IMR-90 (cell line): ENCODE measurements at regions not wholly inside any gene's neighbourhood (a gene's known extent, or its start where the extent isn't known, plus 50 kb on each side); places are given as distances from the start of the nearest gene placed in this dataset.

ENCODE experiments used
- ATAC-seq: fragments of 200-7000 bp; cut with Tn5 transposase; 2 replicates; pipeline ENCODE4 v1.9.1; 2020; ENCODE audit warnings: low read depth, mild to moderate bottlenecking, moderate library complexity
- BruUV-seq: library from RNA; stranded (reverse); fragments of 400-500 nt; replicated peaks from 2 replicates; lab custom pipeline; 2021; lab: Mats Ljungman, UMichigan
- CTCF ChIA-PET: fragments of 300-600 bp; formaldehyde crosslinking; extraction: SDS; loops from one replicate; lab custom pipeline; 2021; ENCODE audit warnings: antibody characterized with exemption; lab: Yijun Ruan, JAX
- POLR2A ChIA-PET: fragments of 300-600 bp; sonication (Branson Sonifier 250); formaldehyde crosslinking; loops from one replicate; lab custom pipeline; 2022; ENCODE audit warnings: antibody characterized with exemption; ENCODE audit not compliant: unreplicated experiment; lab: Charles Lee
- DNase-seq: peaks from one replicate; pipeline ENCODE4 v3.0.0; 2013
- H2AFZ ChIP-seq: replicated peaks from 2 replicates; pipeline ENCODE3; 2013; ENCODE audit warnings: low read length, mild to moderate bottlenecking; ENCODE audit not compliant: poor library complexity
- H2AK5ac ChIP-seq: 2 replicates; pipeline ENCODE4 v1.6.1; 2013; ENCODE audit warnings: low read depth, low read length, inconsistent platforms
- H2AK9ac ChIP-seq: replicated peaks from 2 replicates; pipeline ENCODE3; 2013; ENCODE audit warnings: mild to moderate bottlenecking, low read depth, low read length, moderate library complexity; ENCODE audit not compliant: poor library complexity
- H2BK120ac ChIP-seq: 2 replicates; pipeline ENCODE4 v1.6.1; 2013; ENCODE audit warnings: low read depth, low read length, inconsistent platforms
- H2BK15ac ChIP-seq: 3 replicates; pipeline ENCODE4 v1.6.1; 2013; ENCODE audit warnings: low read depth, low read length, inconsistent platforms
- H2BK20ac ChIP-seq: 2 replicates; pipeline ENCODE4 v1.6.1; 2013; ENCODE audit warnings: low read depth, mild to moderate bottlenecking, inconsistent platforms, low read length, moderate library complexity
- H2BK5ac ChIP-seq: 2 replicates; pipeline ENCODE4 v1.6.1; 2013; ENCODE audit warnings: mild to moderate bottlenecking, low read depth, low read length, inconsistent platforms; ENCODE audit not compliant: poor library complexity, severe bottlenecking
- H3K14ac ChIP-seq: replicated peaks from 2 replicates; pipeline ENCODE4 v1.6.1; 2013; ENCODE audit warnings: low read depth, low read length, inconsistent platforms
- H3K18ac ChIP-seq: 2 replicates; pipeline ENCODE4 v1.6.1; 2013; ENCODE audit warnings: low read depth, low read length, control low read depth
- H3K23ac ChIP-seq: 2 replicates; pipeline ENCODE4 v1.6.1; 2013; ENCODE audit warnings: low read depth, low read length, inconsistent platforms
- H3K27ac ChIP-seq: 2 replicates; pipeline ENCODE4 v1.5.1; 2013; ENCODE audit warnings: mild to moderate bottlenecking, control low read depth, low read length; ENCODE audit not compliant: insufficient read depth
- H3K27me3 ChIP-seq: 2 replicates; pipeline ENCODE4 v1.6.1; 2013; ENCODE audit warnings: low read length; ENCODE audit not compliant: control insufficient read depth, insufficient read depth
- H3K36me3 ChIP-seq: 2 replicates; pipeline ENCODE4 v1.6.1; 2013; ENCODE audit warnings: low read length, mixed read lengths; ENCODE audit not compliant: control insufficient read depth, insufficient read depth
- H3K4ac ChIP-seq: 2 replicates; pipeline ENCODE4 v1.6.1; 2013; ENCODE audit warnings: low read depth, low read length, inconsistent platforms
- H3K4me1 ChIP-seq: 2 replicates; pipeline ENCODE4 v1.6.1; 2013; ENCODE audit warnings: low read length, mixed read lengths; ENCODE audit not compliant: control insufficient read depth, insufficient read depth
- H3K4me2 ChIP-seq: 2 replicates; pipeline ENCODE4 v1.6.1; 2013; ENCODE audit warnings: low read depth, mild to moderate bottlenecking, control low read depth, low read length, moderate library complexity
- H3K4me3 ChIP-seq: 2 replicates; pipeline ENCODE4 v1.5.1; 2013; ENCODE audit warnings: low read depth, mild to moderate bottlenecking, control low read depth, low read length, moderate library complexity; ENCODE audit not compliant: insufficient read depth
- H3K56ac ChIP-seq: 2 replicates; pipeline ENCODE4 v1.6.1; 2013; ENCODE audit warnings: low read length, inconsistent platforms; ENCODE audit not compliant: insufficient read depth; ENCODE audit errors: extremely low read depth
- H3K79me1 ChIP-seq, 2 experiments: 2 replicates each; pipeline ENCODE4 v1.6.1; 2013; ENCODE audit warnings: low read length in 2 of 2, inconsistent platforms in 1 of 2, low read depth in 1 of 2
- H3K9ac ChIP-seq: 2 replicates; pipeline ENCODE4 v1.6.1; 2013; ENCODE audit warnings: low read depth, low read length, control low read depth
- H3K9me1 ChIP-seq: 2 replicates; pipeline ENCODE4 v1.6.1; 2013; ENCODE audit warnings: low read length, inconsistent platforms; ENCODE audit not compliant: insufficient read depth
- H3K9me3 ChIP-seq: 2 replicates; pipeline ENCODE4 v1.6.1; 2013; ENCODE audit warnings: low read length; ENCODE audit not compliant: control insufficient read depth, insufficient read depth
- H4K20me1 ChIP-seq: 2 replicates; pipeline ENCODE4 v1.6.1; 2013; ENCODE audit warnings: low read length, inconsistent platforms; ENCODE audit not compliant: insufficient read depth
- H4K5ac ChIP-seq: 2 replicates; pipeline ENCODE4 v1.6.1; 2013; ENCODE audit warnings: mild to moderate bottlenecking, low read depth, low read length, control low read depth
- H4K8ac ChIP-seq, 2 experiments: 2 replicates each; pipeline ENCODE4 v1.6.1; 2013; ENCODE audit warnings: low read depth in 2 of 2, low read length in 2 of 2, control low read depth in 1 of 2, inconsistent platforms in 1 of 2
- H4K91ac ChIP-seq: 2 replicates; pipeline ENCODE4 v1.6.1; 2013; ENCODE audit warnings: low read depth, low read length, inconsistent platforms; ENCODE audit not compliant: insufficient read depth
- BHLHE40 ChIP-seq: fragments of 150-350 bp; IDR thresholded peaks from 2 replicates; pipeline ENCODE4 v1.6.1; 2016; ENCODE audit warnings: mild to moderate bottlenecking, low read depth, low read length
- CEBPB ChIP-seq: IDR thresholded peaks from 2 replicates; pipeline ENCODE4 v1.6.1; 2012; ENCODE audit warnings: low read depth, low read length, improper control_type of control experiment
- CHD1 ChIP-seq: IDR thresholded peaks from 2 replicates; pipeline ENCODE4 v1.6.1; 2012; ENCODE audit warnings: low read depth, low read length, improper control_type of control experiment
- CTCF ChIP-seq: conservative IDR thresholded peaks from 2 replicates; pipeline ENCODE4 v1.5.1; 2012; ENCODE audit warnings: mild to moderate bottlenecking, low read depth, low read length, improper control_type of control experiment
- FOS ChIP-seq: fragments of 150-350 bp; IDR thresholded peaks from 2 replicates; pipeline ENCODE4 v1.6.1; 2016; ENCODE audit warnings: low read depth, low read length
- MAFK ChIP-seq: IDR thresholded peaks from 2 replicates; pipeline ENCODE4 v1.6.1; 2012; ENCODE audit warnings: low read depth, low read length, improper control_type of control experiment
- MAZ ChIP-seq: IDR thresholded peaks from 2 replicates; pipeline ENCODE4 v1.6.1; 2012; ENCODE audit warnings: low read depth, mild to moderate bottlenecking, low read length, improper control_type of control experiment, moderate library complexity, borderline replicate concordance
- MXI1 ChIP-seq: IDR thresholded peaks from 2 replicates; pipeline ENCODE4 v1.6.1; 2012; ENCODE audit warnings: low read depth, mild to moderate bottlenecking, low read length, moderate library complexity, borderline replicate concordance
- NFE2L2 ChIP-seq: fragments of 150-350 bp; IDR thresholded peaks from 2 replicates; pipeline ENCODE4 v1.6.1; 2016; ENCODE audit warnings: low read depth, mild to moderate bottlenecking, low read length
- POLR2A ChIP-seq: IDR thresholded peaks from 2 replicates; pipeline ENCODE4 v1.6.1; 2012; ENCODE audit warnings: mild to moderate bottlenecking, low read depth, low read length
- RAD21 ChIP-seq: IDR thresholded peaks from 2 replicates; pipeline ENCODE4 v1.6.1; 2012; ENCODE audit warnings: low read length, improper control_type of control experiment
- RFX5 ChIP-seq: IDR thresholded peaks from 2 replicates; pipeline ENCODE4 v1.8.0; 2012; ENCODE audit warnings: low read depth, mild to moderate bottlenecking, low read length, moderate library complexity
- SMC3 ChIP-seq: fragments of 150-350 bp; IDR thresholded peaks from 2 replicates; pipeline ENCODE4 v1.6.1; 2016; ENCODE audit warnings: low read depth, mild to moderate bottlenecking, antibody characterized with exemption, low read length, moderate library complexity
- WGBS, 2 experiments: methylation state at CpG; one replicate each; pipeline versions ENCODE4 v1.1.5 to v1.1.7; 2013; ENCODE audit warnings: missing lambda C conversion rate in 2 of 2; ENCODE audit not compliant: insufficient read length in 1 of 2; ENCODE audit errors: extremely low coverage in 2 of 2; 5-methylcytosine and 5-hydroxymethylcytosine counted together
- dilution Hi-C: fragments of 300-500 bp; cut with HindIII; formaldehyde crosslinking; loops from one replicate; pipeline ENCODE4 v1.14.3; 2018; ENCODE audit warnings: low sequenced_read_pairs; ENCODE audit not compliant: unreplicated experiment
- in situ Hi-C: fragments of 300-500 bp; cut with MboI; formaldehyde crosslinking; loops from 3 replicates; pipeline ENCODE4 v1.14.3; 2019; ENCODE audit warnings: low sequenced_read_pairs, inconsistent platforms, mixed read lengths
- intact Hi-C: fragments of 100-400 bp; cut with micrococcal nuclease; formaldehyde crosslinking; loops from 2 replicates; pipeline ENCODE4 v1.10.0; 2022
- TF ChIP-seq, protein P1 (sequence below): fragments of 150-350 bp; IDR thresholded peaks from 2 replicates; pipeline ENCODE4 v1.6.1; 2017; ENCODE audit warnings: mild to moderate bottlenecking, antibody characterized with exemption, low read length, low read depth
- TF ChIP-seq, protein P2 (sequence below): fragments of 150-350 bp; IDR thresholded peaks from 2 replicates; pipeline ENCODE4 v1.6.1; 2016; ENCODE audit warnings: low read depth, mild to moderate bottlenecking, low read length, moderate library complexity, borderline replicate concordance

- Histone ChIP-seq H2BK20ac (no peak overlapping the region), H2AFZ (no peak overlapping the region), H2BK15ac (no peak overlapping the region), H2AK9ac (no peak overlapping the region), H3K4me2 (no peak overlapping the region), H3K23ac (no peak overlapping the region), H4K91ac (no peak overlapping the region), H3K27ac (no peak overlapping the region), H2BK5ac (no peak overlapping the region), H3K4me3 (no peak overlapping the region), H3K9me3 (no peaks in the 10 kb centered on the region), H3K18ac (no peak overlapping the region), H3K56ac (no peak overlapping the region), H4K20me1 (no peaks in the 10 kb centered on the region), H2BK120ac (no peak overlapping the region), H4K8ac (no peak overlapping the region), H3K9ac (no peak overlapping the region), H3K79me1 (peaks cover 0 to 3% of the 10 kb centered on the region in 2 experiments; a peak in 1 of 4 replicates), H3K14ac (no peak overlapping the region), H4K5ac (no peak overlapping the region), H3K4me1 (peaks cover 13% of the 10 kb centered on the region), H2AK5ac (no peak overlapping the region), H3K27me3 (no peaks in the 10 kb centered on the region), H3K36me3 (no peaks in the 10 kb centered on the region), H3K4ac (no peak overlapping the region), H3K9me1 (peaks cover 5% of the 10 kb centered on the region)
- no peak for TF ChIP-seq CTCF
- TF ChIP-seq, protein P1, sequence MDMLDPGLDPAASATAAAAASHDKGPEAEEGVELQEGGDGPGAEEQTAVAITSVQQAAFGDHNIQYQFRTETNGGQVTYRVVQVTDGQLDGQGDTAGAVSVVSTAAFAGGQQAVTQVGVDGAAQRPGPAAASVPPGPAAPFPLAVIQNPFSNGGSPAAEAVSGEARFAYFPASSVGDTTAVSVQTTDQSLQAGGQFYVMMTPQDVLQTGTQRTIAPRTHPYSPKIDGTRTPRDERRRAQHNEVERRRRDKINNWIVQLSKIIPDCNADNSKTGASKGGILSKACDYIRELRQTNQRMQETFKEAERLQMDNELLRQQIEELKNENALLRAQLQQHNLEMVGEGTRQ: no peak
- TF ChIP-seq, protein P2, sequence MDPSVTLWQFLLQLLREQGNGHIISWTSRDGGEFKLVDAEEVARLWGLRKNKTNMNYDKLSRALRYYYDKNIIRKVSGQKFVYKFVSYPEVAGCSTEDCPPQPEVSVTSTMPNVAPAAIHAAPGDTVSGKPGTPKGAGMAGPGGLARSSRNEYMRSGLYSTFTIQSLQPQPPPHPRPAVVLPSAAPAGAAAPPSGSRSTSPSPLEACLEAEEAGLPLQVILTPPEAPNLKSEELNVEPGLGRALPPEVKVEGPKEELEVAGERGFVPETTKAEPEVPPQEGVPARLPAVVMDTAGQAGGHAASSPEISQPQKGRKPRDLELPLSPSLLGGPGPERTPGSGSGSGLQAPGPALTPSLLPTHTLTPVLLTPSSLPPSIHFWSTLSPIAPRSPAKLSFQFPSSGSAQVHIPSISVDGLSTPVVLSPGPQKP: no peak
- no peak for TF ChIP-seq CHD1
- no peak for TF ChIP-seq BHLHE40
- TF ChIP-seq FOS: no peak
- TF ChIP-seq MAZ: no peak
- TF ChIP-seq CEBPB: no peak
- no peak for TF ChIP-seq NFE2L2
- no peak for TF ChIP-seq RAD21
- no peak for TF ChIP-seq SMC3
- no peak for TF ChIP-seq RFX5
- TF ChIP-seq MAFK: no peak
- TF ChIP-seq POLR2A: no peak
- no peak for TF ChIP-seq MXI1
- intact Hi-C loops (no loop called here), in situ Hi-C loops (loop anchor here (25.0 kb wide), 1 partner anchor 1190 kb away; no protein-coding TSS in a partner anchor), dilution Hi-C loops (no loop called here)
- 60% methylated on average over 3 of the region's 7 CpGs; no CpG with 5 or more reads in 1 of the 2 experiments for WGBS, 2 experiments
- ChIA-PET CTCF (interaction anchor here (0.6 kb wide), 1 partner anchor 256 kb away, joined by 5 read pairs; no protein-coding TSS in a partner anchor), POLR2A (no interaction called here)
- ATAC-seq (no peak), DNase-seq (no peak)
- no TSS peak for BruUV-seq
Measured at GRCh38 chr21:35927262-35927661, 133.1 kb downstream of the SETD4 start.
